OCI-LY7 (cell line): ENCODE measurements at regions not wholly inside any gene's neighbourhood (a gene's known extent, or its start where the extent isn't known, plus 50 kb on each side); places are given as distances from the start of the nearest gene placed in this dataset.

Experiments
- EZH2phosphoT487 ChIP-seq: fragments of 200-600 bp; sonication (generic); IDR thresholded peaks from 2 replicates; pipeline ENCODE4 v1.6.1; 2018; ENCODE audit warnings: low read depth, borderline replicate concordance, mild to moderate bottlenecking, mixed run types, antibody characterized with exemption, low read length, moderate library complexity, mixed read lengths
- TF ChIP-seq, protein P1 (sequence below): fragments of 200-600 bp; sonication (generic); conservative IDR thresholded peaks from 2 replicates; pipeline ENCODE4 v1.5.1; 2014; ENCODE audit warnings: mild to moderate bottlenecking, antibody characterized with exemption, low read length, moderate library complexity, mixed read lengths

DNA sequence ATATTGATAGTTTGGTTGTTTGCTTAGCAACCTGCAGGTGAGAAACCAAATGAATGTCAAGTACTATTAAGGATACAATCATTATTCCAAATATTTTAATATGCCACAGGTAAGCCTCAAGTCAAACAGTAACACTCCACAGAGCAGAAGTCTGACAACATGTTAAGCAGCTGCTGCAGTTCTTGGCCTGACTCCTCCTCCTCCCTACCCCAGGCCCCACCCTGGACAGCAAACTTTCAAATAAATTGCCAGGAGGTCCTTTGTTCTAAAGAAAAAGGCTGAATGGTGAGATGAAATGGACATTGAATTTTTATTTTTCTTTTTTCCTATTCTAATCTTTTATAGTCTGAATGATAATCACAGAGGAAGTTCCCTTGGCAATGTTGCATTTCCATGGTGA, 260.0 kb upstream of the POU2AF2 start:
- TF ChIP-seq, protein P1, sequence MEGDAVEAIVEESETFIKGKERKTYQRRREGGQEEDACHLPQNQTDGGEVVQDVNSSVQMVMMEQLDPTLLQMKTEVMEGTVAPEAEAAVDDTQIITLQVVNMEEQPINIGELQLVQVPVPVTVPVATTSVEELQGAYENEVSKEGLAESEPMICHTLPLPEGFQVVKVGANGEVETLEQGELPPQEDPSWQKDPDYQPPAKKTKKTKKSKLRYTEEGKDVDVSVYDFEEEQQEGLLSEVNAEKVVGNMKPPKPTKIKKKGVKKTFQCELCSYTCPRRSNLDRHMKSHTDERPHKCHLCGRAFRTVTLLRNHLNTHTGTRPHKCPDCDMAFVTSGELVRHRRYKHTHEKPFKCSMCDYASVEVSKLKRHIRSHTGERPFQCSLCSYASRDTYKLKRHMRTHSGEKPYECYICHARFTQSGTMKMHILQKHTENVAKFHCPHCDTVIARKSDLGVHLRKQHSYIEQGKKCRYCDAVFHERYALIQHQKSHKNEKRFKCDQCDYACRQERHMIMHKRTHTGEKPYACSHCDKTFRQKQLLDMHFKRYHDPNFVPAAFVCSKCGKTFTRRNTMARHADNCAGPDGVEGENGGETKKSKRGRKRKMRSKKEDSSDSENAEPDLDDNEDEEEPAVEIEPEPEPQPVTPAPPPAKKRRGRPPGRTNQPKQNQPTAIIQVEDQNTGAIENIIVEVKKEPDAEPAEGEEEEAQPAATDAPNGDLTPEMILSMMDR = no peak
- TF ChIP-seq EZH2phosphoT487 = no peak
